Mesothelial cell of epicardium (in vitro differentiated cells): ENCODE measurements at regions not wholly inside any gene's neighbourhood (a gene's known extent, or its start where the extent isn't known, plus 50 kb on each side); places are given as distances from the start of the nearest gene placed in this dataset.
"Not testable (repeated sequence)": the region's sequence is repeated elsewhere in the genome, so short reads cannot be mapped to it uniquely, and the experiment has no call there.

ENCODE experiments used
- DNase-seq, 2 experiments: peaks; one replicate each; pipeline ENCODE4 v3.0.0; 2021; ENCODE audit warnings: low spot score in 2 of 2; ENCODE audit not compliant: unreplicated experiment in 2 of 2
- H3K27ac Mint-ChIP-seq: 2 replicates; pipeline ENCODE4 v1.8.0; 2021; ENCODE audit warnings: mixed read lengths
- H3K27me3 Mint-ChIP-seq: 2 replicates; pipeline ENCODE4 v1.8.0; 2021; ENCODE audit warnings: low read depth, mixed read lengths
- H3K36me3 Mint-ChIP-seq: 2 replicates; pipeline ENCODE4 v1.8.0; 2021; ENCODE audit warnings: mixed read lengths
- H3K4me1 Mint-ChIP-seq: 2 replicates; pipeline ENCODE4 v1.8.0; 2021; ENCODE audit warnings: mixed read lengths
- H3K4me3 Mint-ChIP-seq: 2 replicates; pipeline ENCODE4 v1.8.0; 2021; ENCODE audit warnings: mild to moderate bottlenecking, moderate library complexity, mixed read lengths
- H3K9me3 Mint-ChIP-seq: 2 replicates; pipeline ENCODE4 v1.8.0; 2021; ENCODE audit warnings: mixed read lengths
- CTCF ChIP-seq: fragments of 200-600 bp; sonication (generic); IDR thresholded peaks from one replicate; pipeline ENCODE4 v1.5.0; 2021; ENCODE audit warnings: antibody characterized with exemption; ENCODE audit not compliant: unreplicated experiment

GRCh38 chr11:67820081-67820480 is 145.7 kb upstream of the ALDH3B2 start:
- no peak overlapping the region for H3K4me3 Mint-ChIP-seq
- H3K9me3 Mint-ChIP-seq, result no peaks in the 10 kb centered on the region
- no peak for TF ChIP-seq CTCF
- H3K27ac Mint-ChIP-seq, result no peak overlapping the region
- H3K27me3 Mint-ChIP-seq, result peaks cover 15% of the 10 kb centered on the region
- H3K4me1 Mint-ChIP-seq, result peaks cover 2% of the 10 kb centered on the region
- DNase-seq, result no peak
- no peaks in the 10 kb centered on the region for H3K36me3 Mint-ChIP-seq

- not testable (repeated sequence) for H3K27ac Mint-ChIP-seq, H3K4me1 Mint-ChIP-seq, DNase-seq, H3K9me3 Mint-ChIP-seq, H3K36me3 Mint-ChIP-seq, H3K4me3 Mint-ChIP-seq
- peaks cover 11% of the 10 kb centered on the region for H3K27me3 Mint-ChIP-seq
Measured at GRCh38 chr11:67817558-67817957, 143.1 kb upstream of the ALDH3B2 start.

GRCh38 chr11:67809301-67809700 is 134.9 kb upstream of the ALDH3B2 start:
- Mint-ChIP-seq H3K4me1 (peaks cover 14% of the 10 kb centered on the region), H3K27me3 (peaks cover 20% of the 10 kb centered on the region)
- not testable (repeated sequence) for H3K36me3 Mint-ChIP-seq, DNase-seq, H3K9me3 Mint-ChIP-seq, H3K4me3 Mint-ChIP-seq, H3K27ac Mint-ChIP-seq

- H3K27ac Mint-ChIP-seq, DNase-seq, H3K36me3 Mint-ChIP-seq, H3K9me3 Mint-ChIP-seq, H3K4me3 Mint-ChIP-seq: not testable (repeated sequence)
- Mint-ChIP-seq H3K27me3 (peaks cover 20% of the 10 kb centered on the region), H3K4me1 (peaks cover 18% of the 10 kb centered on the region)
Measured at GRCh38 chr11:67807896-67808295, 133.5 kb upstream of the ALDH3B2 start.

- not testable (repeated sequence) for DNase-seq, H3K9me3 Mint-ChIP-seq, H3K36me3 Mint-ChIP-seq
- H3K27ac Mint-ChIP-seq, result peak overlapping the region; percentile 83
- peaks cover 13% of the 10 kb centered on the region for H3K27me3 Mint-ChIP-seq
- peaks cover 16% of the 10 kb centered on the region for H3K4me1 Mint-ChIP-seq
- peak overlapping the region; percentile 80 for H3K4me3 Mint-ChIP-seq
Measured at GRCh38 chr11:67806728-67807235, 132.4 kb upstream of the ALDH3B2 start.

- Mint-ChIP-seq H3K27ac (peak overlapping the region; percentile 97), H3K4me1 (peaks cover 16% of the 10 kb centered on the region), H3K4me3 (peak overlapping the region; percentile 80)
- DNase-seq, result peak; percentile 40 to 64
- not testable (repeated sequence) for H3K36me3 Mint-ChIP-seq, H3K9me3 Mint-ChIP-seq, H3K27me3 Mint-ChIP-seq
Measured at GRCh38 chr11:67806183-67806582, 131.8 kb upstream of the ALDH3B2 start.

GRCh38 chr11:67805253-67806126 is 131.1 kb upstream of the ALDH3B2 start:
- DNase-seq, result peak; percentile 97 to 99
- not testable (repeated sequence) for H3K9me3 Mint-ChIP-seq, H3K27me3 Mint-ChIP-seq, H3K36me3 Mint-ChIP-seq
- Mint-ChIP-seq H3K27ac (peak overlapping the region; percentile 97), H3K4me1 (peaks cover 16% of the 10 kb centered on the region), H3K4me3 (peak overlapping the region; percentile 80)

- not testable (repeated sequence) for H3K9me3 Mint-ChIP-seq, H3K36me3 Mint-ChIP-seq, H3K27me3 Mint-ChIP-seq
- peaks cover 16% of the 10 kb centered on the region for H3K4me1 Mint-ChIP-seq
- DNase-seq, result peak; percentile 34 to 42
- peak overlapping the region; percentile 56 for H3K27ac Mint-ChIP-seq
- H3K4me3 Mint-ChIP-seq, result peak overlapping the region; percentile 80
Measured at GRCh38 chr11:67804435-67805252, 130.2 kb upstream of the ALDH3B2 start.

GRCh38 chr11:67803519-67803918 is 129.1 kb upstream of the ALDH3B2 start:
- not testable (repeated sequence) for DNase-seq, H3K9me3 Mint-ChIP-seq, H3K27ac Mint-ChIP-seq, H3K36me3 Mint-ChIP-seq, H3K27me3 Mint-ChIP-seq, H3K4me3 Mint-ChIP-seq
- H3K4me1 Mint-ChIP-seq, result peaks cover 16% of the 10 kb centered on the region

GRCh38 chr11:67803055-67803454 is 128.6 kb upstream of the ALDH3B2 start:
- H3K9me3 Mint-ChIP-seq, H3K36me3 Mint-ChIP-seq, DNase-seq, H3K27me3 Mint-ChIP-seq, H3K4me3 Mint-ChIP-seq, H3K27ac Mint-ChIP-seq: not testable (repeated sequence)
- peaks cover 16% of the 10 kb centered on the region for H3K4me1 Mint-ChIP-seq

- not testable (repeated sequence) for H3K36me3 Mint-ChIP-seq, H3K9me3 Mint-ChIP-seq, DNase-seq, H3K27ac Mint-ChIP-seq, H3K4me3 Mint-ChIP-seq, H3K27me3 Mint-ChIP-seq
- peaks cover 16% of the 10 kb centered on the region for H3K4me1 Mint-ChIP-seq
Measured at GRCh38 chr11:67802623-67803022, 128.2 kb upstream of the ALDH3B2 start.

GRCh38 chr11:67801397-67801796 is 127.0 kb upstream of the ALDH3B2 start:
- not testable (repeated sequence) for DNase-seq, H3K36me3 Mint-ChIP-seq, H3K4me1 Mint-ChIP-seq, H3K27me3 Mint-ChIP-seq, H3K27ac Mint-ChIP-seq, H3K4me3 Mint-ChIP-seq, H3K9me3 Mint-ChIP-seq

GRCh38 chr11:67800591-67800990 is 126.2 kb upstream of the ALDH3B2 start:
- not testable (repeated sequence) for H3K9me3 Mint-ChIP-seq, H3K4me3 Mint-ChIP-seq, H3K27ac Mint-ChIP-seq, H3K4me1 Mint-ChIP-seq, DNase-seq, H3K36me3 Mint-ChIP-seq, H3K27me3 Mint-ChIP-seq
